AG20443 (cell line): ENCODE measurements at regions not wholly inside any gene's neighbourhood (a gene's known extent, or its start where the extent isn't known, plus 50 kb on each side); places are given as distances from the start of the nearest gene placed in this dataset.
A peak's percentile ranks its signal among the peaks of the same experiment; 100 is the strongest.
"Not testable (repeated sequence)": the region's sequence is repeated elsewhere in the genome, so short reads cannot be mapped to it uniquely, and the experiment has no call there.

ENCODE experiments used
- DNase-seq: peaks from one replicate; pipeline ENCODE4 v3.0.0; 2012; ENCODE audit warnings: low spot score, mixed read lengths

DNA sequence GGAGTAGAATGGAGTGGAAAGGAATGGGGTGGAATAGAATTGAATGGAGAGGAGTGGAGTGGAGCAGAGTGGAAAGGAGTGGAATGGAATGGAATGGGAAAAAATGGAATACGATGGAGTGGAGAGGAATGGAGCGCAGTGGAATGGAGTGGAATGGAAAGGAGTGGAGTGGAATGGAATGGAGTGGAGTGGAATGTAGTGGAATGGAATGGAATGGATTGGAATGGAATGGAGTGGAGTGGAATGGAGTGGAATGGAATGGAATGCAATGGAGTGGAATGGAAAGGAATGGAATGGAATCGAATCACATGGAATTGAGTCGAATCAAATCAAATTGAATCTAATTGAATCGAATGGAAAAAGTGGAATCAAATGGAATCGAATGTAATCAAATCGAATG is 1016.1 kb downstream of the CDY1 start:
- DNase-seq = no peak

DNA sequence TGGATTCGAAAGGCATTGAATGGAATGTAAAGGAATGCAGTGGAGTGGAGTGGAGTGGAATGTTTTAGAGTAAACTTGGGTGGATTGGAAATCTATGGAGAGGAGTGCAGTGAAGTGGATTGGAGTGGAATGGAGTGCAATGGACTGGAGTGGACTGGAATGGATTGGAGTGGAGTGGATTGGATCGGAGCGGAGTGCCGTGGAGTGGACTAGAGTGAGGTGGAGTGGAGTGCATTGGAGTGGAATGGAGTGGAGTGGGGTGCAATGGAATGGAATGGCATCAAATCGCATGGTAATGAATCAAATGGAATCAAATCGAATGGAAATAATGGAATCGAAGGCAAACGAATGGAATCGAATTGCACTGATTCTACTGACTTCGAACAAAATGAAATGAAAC is 1023.9 kb downstream of the CDY1 start:
- not testable (repeated sequence) for DNase-seq

DNA sequence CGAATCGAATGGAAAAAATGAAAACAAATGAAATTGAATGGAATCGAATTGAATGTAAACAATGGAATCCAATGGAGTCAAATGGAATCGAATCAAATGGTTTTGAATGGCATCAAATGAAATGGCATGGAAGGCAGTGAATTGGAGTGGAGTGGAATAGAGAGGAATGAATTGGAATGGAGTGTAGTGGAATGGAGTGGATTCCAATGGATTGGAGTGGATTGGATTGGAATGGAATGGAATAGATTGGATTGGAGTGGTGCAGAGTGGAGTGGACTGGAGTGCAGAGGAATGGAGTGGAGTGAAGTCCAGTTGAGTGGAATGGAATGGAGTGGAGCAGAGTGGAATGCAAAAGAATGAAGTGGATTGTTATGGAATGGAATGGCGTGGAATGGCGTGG is 1026.3 kb downstream of the CDY1 start:
- DNase-seq = not testable (repeated sequence)

- DNase-seq = not testable (repeated sequence)
These were observed 1042.3 kb downstream of the CDY1 start for GRCh38 chrY:26664245-26664644.

DNA sequence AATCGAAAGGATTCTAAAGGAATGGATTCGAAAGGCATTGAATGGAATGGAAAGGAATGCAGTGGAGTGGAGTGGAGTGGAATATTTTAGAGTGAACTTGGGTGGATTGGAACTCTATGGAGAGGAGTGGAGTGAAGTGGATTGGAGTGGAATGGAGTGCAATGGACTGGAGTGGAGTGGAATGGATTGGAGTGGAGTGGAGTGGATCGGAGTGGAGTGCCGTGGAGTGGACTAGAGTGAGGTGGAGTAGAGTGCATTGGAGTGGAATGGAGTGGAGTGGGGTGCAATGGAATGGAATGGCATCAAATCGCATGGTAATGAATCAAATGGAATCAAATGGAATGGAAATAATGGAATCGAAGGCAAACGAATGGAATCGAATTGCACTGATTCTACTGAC is 1044.8 kb downstream of the CDY1 start:
- DNase-seq = not testable (repeated sequence)

- DNase-seq = not testable (repeated sequence)
These were observed 1047.3 kb downstream of the CDY1 start for GRCh38 chrY:26669243-26669642.

GRCh38 chrY:26670360-26670871 is 1048.5 kb downstream of the CDY1 start:
- DNase-seq = peak; percentile 42

DNA sequence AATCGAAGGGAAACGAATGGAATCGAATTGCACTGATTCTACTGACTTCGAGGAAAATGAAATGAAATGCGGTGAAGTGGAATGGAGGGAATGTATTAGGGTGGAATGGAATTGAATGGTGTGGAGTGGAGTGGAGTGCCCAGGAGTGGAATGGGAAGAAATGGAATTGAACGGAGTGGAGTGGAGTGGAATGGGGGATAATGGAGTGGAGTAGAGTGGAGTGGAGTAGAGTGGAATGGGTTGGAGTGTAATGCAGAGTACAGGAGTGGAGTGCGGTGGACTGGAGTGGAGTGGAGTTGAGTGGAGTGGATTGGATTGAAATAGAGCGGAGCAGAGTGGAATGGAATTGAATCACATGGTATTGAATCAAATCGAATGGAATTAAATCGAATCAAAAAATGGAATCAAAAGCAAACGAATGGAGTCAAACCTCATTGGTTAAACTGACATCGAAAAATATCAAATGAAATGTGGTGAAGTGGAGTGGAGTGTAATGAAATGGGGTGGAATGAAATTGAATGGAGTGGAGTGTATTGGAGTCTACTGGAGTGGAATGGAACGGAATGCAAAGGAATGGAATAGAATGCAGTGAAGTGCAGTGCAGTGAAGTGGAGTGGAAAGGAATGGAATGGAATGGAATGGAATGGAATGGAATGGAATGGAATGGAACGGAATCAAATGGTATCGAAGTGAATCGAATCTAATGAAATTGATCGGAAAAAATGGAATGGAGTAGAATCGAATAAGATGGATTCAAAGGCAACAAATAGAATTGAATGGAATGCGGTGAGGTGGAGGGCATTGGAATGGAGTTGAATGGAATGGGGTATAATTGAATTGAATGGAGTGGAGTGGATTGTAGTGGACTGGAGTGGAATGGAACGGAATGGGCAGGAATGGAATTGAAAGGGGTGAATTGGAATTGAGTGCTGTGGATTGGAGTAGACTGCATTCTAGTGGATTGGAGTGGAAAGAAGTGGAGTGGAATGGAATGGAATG is 1049.3 kb downstream of the CDY1 start:
- DNase-seq = peak; percentile 53
